GM06990 (cell line): ENCODE measurements at regions not wholly inside any gene's neighbourhood (a gene's known extent, or its start where the extent isn't known, plus 50 kb on each side); places are given as distances from the start of the nearest gene placed in this dataset.

Experiments
- DNase-seq: peaks from one replicate; pipeline ENCODE4 v3.0.0-alpha.2; 2011; ENCODE audit not compliant: insufficient read length; ENCODE audit errors: extremely low read depth
- H3K27me3 ChIP-seq: replicated peaks from 2 replicates; pipeline ENCODE4 v1.6.0; 2011; ENCODE audit warnings: low read length; ENCODE audit not compliant: control insufficient read depth, insufficient read depth
- H3K36me3 ChIP-seq: 2 replicates; pipeline ENCODE4 v1.5.1; 2011; ENCODE audit warnings: low read length; ENCODE audit not compliant: control insufficient read depth, insufficient read depth
- H3K4me3 ChIP-seq: replicated peaks from 2 replicates; pipeline ENCODE4 v1.5.1; 2011; ENCODE audit warnings: low read depth, mild to moderate bottlenecking, control low read depth, low read length
- CTCF ChIP-seq: IDR thresholded peaks from 2 replicates; pipeline ENCODE4 v1.5.1; 2011; ENCODE audit warnings: low read length, control low read depth, mild to moderate bottlenecking, inconsistent platforms; ENCODE audit not compliant: insufficient read depth, poor library complexity, severe bottlenecking

- H3K27me3 ChIP-seq, result no peaks in the 10 kb centered on the region; the same call in 1 of the 2 replicates
- no peaks in the 10 kb centered on the region for H3K36me3 ChIP-seq
- DNase-seq, result no peak
- TF ChIP-seq CTCF, result no peak
- no peak overlapping the region for H3K4me3 ChIP-seq
Observed at GRCh38 chr1:30386156-30386926, 337.0 kb downstream of the MATN1 start.

GRCh38 chr1:30385246-30385995 lies 338.0 kb downstream of the MATN1 start:
- Histone ChIP-seq H3K4me3 (no peak overlapping the region), H3K36me3 (no peaks in the 10 kb centered on the region), H3K27me3 (no peaks in the 10 kb centered on the region; the same call in 1 of the 2 replicates)
- no peak for DNase-seq
- no peak for TF ChIP-seq CTCF

GRCh38 chr1:30384286-30385245 lies 338.8 kb downstream of the MATN1 start:
- no peak overlapping the region for H3K4me3 ChIP-seq
- TF ChIP-seq CTCF, result no peak
- DNase-seq, result no peak
- no peaks in the 10 kb centered on the region for H3K36me3 ChIP-seq
- H3K27me3 ChIP-seq, result no peaks in the 10 kb centered on the region; the same call in 1 of the 2 replicates

- TF ChIP-seq CTCF, result no peak
- no peak overlapping the region for H3K4me3 ChIP-seq
- H3K36me3 ChIP-seq, result no peaks in the 10 kb centered on the region
- DNase-seq, result no peak
- no peaks in the 10 kb centered on the region; the same call in 1 of the 2 replicates for H3K27me3 ChIP-seq
Observed at GRCh38 chr1:30383221-30383711, 340.1 kb downstream of the MATN1 start.

GRCh38 chr1:30382496-30382895 lies 340.9 kb downstream of the MATN1 start:
- H3K27me3 ChIP-seq, result no peaks in the 10 kb centered on the region; the same call in 1 of the 2 replicates
- no peak for TF ChIP-seq CTCF
- no peak for DNase-seq
- H3K36me3 ChIP-seq, result no peaks in the 10 kb centered on the region
- H3K4me3 ChIP-seq, result no peak overlapping the region
